NCI-H1930 (cell line): ENCODE measurements at regions not wholly inside any gene's neighbourhood (a gene's known extent, or its start where the extent isn't known, plus 50 kb on each side); places are given as distances from the start of the nearest gene placed in this dataset.
"Not testable (repeated sequence)": the region's sequence is repeated elsewhere in the genome, so short reads cannot be mapped to it uniquely, and the experiment has no call there.

Source experiments
- DNase-seq, 2 experiments: peaks; one replicate each; lab custom pipeline; 2025; lab: John Stamatoyannopoulos, UW

DNA sequence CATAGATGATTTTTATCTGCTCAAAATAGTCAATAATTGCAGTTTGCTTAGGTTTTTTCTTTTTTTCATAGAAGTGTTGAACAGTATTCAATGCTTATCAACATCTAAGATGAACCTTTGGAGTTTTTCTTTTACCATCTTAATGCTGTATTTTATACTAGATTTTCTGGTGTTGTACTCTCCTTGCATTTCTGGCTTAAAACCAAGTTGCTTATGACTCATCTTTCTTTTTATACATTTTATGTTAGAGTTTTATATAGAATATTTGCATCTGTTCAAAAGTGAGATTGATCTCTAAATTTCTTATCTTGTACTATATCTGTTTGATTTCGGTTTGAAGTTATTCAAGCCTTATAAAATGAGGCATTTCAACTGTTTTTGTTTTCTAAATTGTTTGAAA lies 232.5 kb downstream of the RFPL4B start:
- no peak for DNase-seq

DNA sequence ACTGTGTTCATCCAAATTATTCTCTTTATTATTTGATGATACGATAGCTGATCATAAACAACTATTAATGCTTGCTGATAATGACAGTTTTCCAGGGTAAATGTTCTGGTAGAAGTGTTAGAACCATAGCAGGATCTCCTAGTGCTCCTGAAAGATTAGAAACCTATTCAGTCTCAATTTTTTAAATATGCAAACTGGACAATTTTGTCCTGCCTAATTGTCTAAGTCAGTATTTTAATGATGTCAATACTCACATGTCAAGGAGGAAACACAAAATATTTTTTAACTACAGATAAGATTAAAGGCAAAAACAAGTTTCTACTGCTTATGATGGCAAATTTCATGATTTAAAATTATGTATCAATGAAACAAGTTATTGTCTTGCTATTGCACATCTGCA lies 233.9 kb downstream of the RFPL4B start:
- DNase-seq: no peak

GRCh38 chr6:112590326-112590725 lies 243.2 kb downstream of the RFPL4B start:
- DNase-seq: no peak

DNA sequence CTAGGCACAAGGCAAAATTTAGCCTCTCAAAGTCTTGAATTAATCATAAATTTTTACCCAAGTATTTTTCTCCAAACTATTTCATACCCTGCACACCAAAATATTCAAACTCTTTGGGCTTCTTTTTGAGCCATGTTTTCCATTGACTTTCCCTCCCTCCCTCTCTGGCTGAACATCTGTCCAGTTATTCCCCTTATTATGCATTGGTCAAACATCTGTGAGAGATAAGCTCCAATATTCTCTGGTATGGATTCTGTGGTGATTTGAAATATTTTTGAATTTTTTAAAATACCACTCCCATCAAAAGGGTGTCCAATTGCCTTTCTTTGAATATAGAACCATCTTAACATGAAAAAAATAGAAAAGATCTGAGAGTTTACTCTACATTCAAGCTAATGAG lies 244.2 kb downstream of the RFPL4B start:
- DNase-seq: no peak

DNA sequence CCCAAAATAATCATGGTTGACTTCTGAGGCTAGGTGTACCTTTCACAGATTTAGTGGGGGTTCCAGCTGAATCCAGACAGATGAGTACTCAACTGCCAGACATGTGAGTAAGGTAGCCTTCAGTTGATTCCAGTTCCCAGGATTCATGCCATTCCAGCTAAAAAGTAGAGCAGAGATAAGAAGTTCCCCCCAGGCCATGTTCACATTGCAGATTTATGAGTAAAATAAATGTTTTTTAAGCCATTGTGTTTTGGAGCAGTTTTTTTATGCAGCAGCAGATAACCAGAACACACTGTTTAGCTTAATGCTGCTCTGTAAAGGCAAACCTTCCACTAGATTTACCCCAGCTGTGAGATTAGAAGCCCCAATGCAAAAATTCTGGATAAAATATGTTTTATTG lies 245.0 kb downstream of the RFPL4B start:
- DNase-seq: no peak

GRCh38 chr6:112594886-112595594 lies 247.9 kb downstream of the RFPL4B start:
- no peak for DNase-seq

DNA sequence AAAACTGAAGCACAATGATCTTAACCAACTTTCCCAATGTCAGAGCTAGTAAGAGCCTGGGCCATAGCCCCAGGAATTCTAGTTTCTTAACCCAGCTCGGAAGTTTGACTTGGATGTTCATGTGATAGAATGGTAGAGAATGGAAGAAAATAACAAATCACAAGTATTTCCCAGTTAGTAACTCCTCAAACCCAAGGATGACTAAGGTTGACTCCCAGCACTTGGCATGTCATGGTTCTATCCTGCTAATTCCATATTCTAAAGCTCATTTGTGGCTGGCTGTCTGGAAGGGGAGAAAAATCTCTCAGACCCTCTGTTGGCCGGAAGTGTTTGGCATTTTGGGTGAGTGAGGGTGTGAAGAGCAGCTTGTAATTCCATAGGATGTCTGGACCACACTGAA lies 248.7 kb downstream of the RFPL4B start:
- DNase-seq: no peak

GRCh38 chr6:112597176-112597575 lies 250.0 kb downstream of the RFPL4B start:
- no peak for DNase-seq

- DNase-seq: no peak
These were observed 253.0 kb downstream of the RFPL4B start for GRCh38 chr6:112600168-112600567.

- no peak for DNase-seq
These were observed 256.6 kb downstream of the RFPL4B start for GRCh38 chr6:112603726-112604125.

DNA sequence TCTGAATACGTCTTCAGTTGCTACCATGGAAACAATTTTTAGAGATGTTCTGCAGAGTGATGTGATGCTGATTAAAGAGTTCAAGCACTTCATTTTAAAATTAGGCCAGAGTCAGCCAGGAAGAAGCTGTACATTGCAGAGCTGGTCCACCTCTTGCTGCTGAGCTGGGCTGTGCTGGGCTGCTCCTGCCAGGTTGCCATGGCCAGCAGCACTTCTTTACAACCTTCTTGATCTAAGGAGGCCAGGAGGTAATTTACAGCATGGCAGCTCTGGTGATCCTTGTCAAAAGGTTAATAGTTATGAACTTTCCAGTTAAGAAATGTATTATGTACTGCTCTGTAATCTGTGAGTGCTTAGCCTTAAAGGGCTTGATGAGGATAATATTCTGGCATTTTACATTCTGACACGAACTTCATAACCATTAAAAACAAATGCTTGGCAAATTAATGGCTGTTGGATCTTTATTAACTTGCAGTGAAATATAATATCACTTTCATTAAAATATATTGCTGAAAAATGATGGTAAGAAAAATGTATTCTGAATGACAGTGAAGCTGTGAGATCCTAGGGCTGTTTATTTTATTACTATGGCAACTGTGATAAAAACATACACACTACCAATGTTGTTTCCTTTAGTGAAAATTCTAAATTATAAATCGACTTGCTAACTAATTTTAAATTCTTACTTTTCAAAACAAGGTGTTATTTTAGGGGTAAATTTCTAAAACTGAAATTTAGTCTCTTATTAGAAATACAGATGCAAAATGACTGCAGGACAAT lies 259.7 kb downstream of the RFPL4B start:
- DNase-seq: no peak

GRCh38 chr6:112608925-112609324 lies 261.8 kb downstream of the RFPL4B start:
- not testable (repeated sequence) for DNase-seq

- no peak for DNase-seq
These were observed 266.3 kb downstream of the RFPL4B start for GRCh38 chr6:112613410-112613809.

GRCh38 chr6:112618849-112619248 lies 271.7 kb downstream of the RFPL4B start:
- no peak for DNase-seq

GRCh38 chr6:112620812-112621569 lies 273.9 kb downstream of the RFPL4B start:
- DNase-seq: no peak

GRCh38 chr6:112622036-112622435 lies 274.9 kb downstream of the RFPL4B start:
- no peak for DNase-seq

DNA sequence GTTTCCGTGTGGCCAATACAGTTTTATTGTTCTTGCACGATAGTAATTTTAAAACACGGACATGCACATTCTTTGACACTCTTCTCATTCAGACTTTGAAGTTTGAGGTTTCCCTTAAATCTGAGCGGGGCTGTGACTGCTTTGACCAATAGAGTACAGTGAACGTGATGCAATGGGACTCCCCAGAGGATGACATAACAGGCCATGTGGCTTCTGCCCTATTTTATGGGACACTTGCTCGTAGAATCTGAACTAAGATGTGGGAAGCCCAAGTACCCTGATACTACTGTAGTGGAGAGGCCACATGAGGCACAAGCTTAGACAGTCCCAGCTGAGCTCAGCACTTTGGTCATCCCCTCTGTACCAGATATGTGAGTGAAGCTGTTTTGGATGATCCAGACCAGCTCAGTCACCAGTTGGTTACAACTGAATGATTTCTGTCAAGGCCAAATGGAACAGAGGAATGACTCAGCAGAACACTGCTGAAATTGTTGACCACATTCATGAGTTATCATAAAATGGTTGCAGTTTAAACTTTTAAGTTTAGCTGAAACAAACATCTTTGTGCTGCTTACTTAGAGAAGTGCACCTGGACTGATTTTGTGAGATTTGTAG lies 279.4 kb downstream of the RFPL4B start:
- no peak for DNase-seq

GRCh38 chr6:112634376-112634775 lies 287.2 kb downstream of the RFPL4B start:
- no peak for DNase-seq

- DNase-seq: no peak
These were observed 289.6 kb downstream of the RFPL4B start for GRCh38 chr6:112636650-112637262.

DNA sequence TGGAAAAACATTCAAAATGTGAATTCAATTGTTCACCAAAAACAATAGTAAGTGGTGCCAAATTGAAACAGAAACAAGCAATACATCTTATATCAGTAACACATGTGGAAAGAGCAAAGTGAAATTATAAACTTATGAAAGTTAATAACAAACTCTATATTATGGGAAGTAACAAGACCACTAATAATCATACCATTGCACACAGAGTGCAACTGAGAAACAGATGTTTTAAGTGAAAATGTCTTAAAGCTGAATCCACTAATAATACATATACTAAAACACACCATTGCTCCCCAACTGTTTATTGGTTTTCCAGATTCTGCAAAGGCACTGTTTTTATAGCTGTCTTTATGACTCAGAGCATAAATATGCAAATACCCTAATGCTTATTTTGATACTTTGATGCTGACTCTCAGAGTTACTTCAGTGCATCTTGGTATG lies 292.3 kb downstream of the RFPL4B start:
- no peak for DNase-seq

- DNase-seq: no peak
These were observed 293.8 kb downstream of the RFPL4B start for GRCh38 chr6:112640891-112641290.

GRCh38 chr6:112649853-112650252 lies 302.7 kb downstream of the RFPL4B start:
- DNase-seq: no peak
